WTC11 (cell line): ENCODE measurements at regions not wholly inside any gene's neighbourhood (a gene's known extent, or its start where the extent isn't known, plus 50 kb on each side); places are given as distances from the start of the nearest gene placed in this dataset.

Experiments
- ATAC-seq: fragments of 200-7000 bp; cut with Tn5 transposase; 2 replicates; pipeline ENCODE4 v1.10.0; 2021; ENCODE audit warnings: mild to moderate bottlenecking, moderate library complexity
- CTCF ChIA-PET: fragments of 300-600 bp; sonication (Branson Sonifier 250); formaldehyde crosslinking; loops from one replicate; lab custom pipeline; 2021; ENCODE audit warnings: antibody characterized with exemption; lab: Charles Lee
- POLR2A ChIA-PET: fragments of 350-600 bp; sonication (Branson Sonifier 250); formaldehyde crosslinking; loops from one replicate; lab custom pipeline; 2021; ENCODE audit warnings: antibody characterized with exemption; lab: Charles Lee
- DNase-seq: peaks from one replicate; pipeline ENCODE4 v3.0.0; 2021; ENCODE audit warnings: low spot score
- H3K27ac Mint-ChIP-seq: 2 replicates; pipeline ENCODE4 v1.8.0; 2021; ENCODE audit warnings: mixed read lengths
- H3K27me3 Mint-ChIP-seq: 2 replicates; pipeline ENCODE4 v1.8.0; 2021; ENCODE audit warnings: low read depth, mild to moderate bottlenecking, moderate library complexity, mixed read lengths
- H3K36me3 Mint-ChIP-seq: 2 replicates; pipeline ENCODE4 v1.8.0; 2021; ENCODE audit warnings: mixed read lengths
- H3K4me1 Mint-ChIP-seq: 2 replicates; pipeline ENCODE4 v1.8.0; 2022; ENCODE audit warnings: mixed read lengths
- H3K4me3 Mint-ChIP-seq: 2 replicates; pipeline ENCODE4 v1.8.0; 2021; ENCODE audit warnings: mild to moderate bottlenecking, moderate library complexity, mixed read lengths
- H3K9me3 Mint-ChIP-seq: 2 replicates; pipeline ENCODE4 v1.8.0; 2021; ENCODE audit warnings: mixed read lengths
- AR ChIP-seq: fragments of 250-450 bp; sonication (Bioruptor Pico); IDR thresholded peaks from 2 replicates; pipeline ENCODE4 v1.9.0; 2021; ENCODE audit warnings: mild to moderate bottlenecking
- ATF3 ChIP-seq: sonication (generic); formaldehyde crosslinking; conservative IDR thresholded peaks from 2 replicates; pipeline ENCODE4 v1.8.1; 2022; ENCODE audit warnings: mild to moderate bottlenecking, missing genetic modification reagents
- CREM ChIP-seq: sonication (generic); formaldehyde crosslinking; IDR thresholded peaks from 2 replicates; pipeline ENCODE4 v1.8.1; 2022; ENCODE audit warnings: mild to moderate bottlenecking, missing genetic modification reagents, moderate library complexity
- E2F5 ChIP-seq: sonication (generic); formaldehyde crosslinking; IDR thresholded peaks from 2 replicates; pipeline ENCODE4 v1.8.1; 2022; ENCODE audit warnings: mild to moderate bottlenecking, moderate library complexity, missing genetic modification reagents
- FOXJ3 ChIP-seq: sonication (generic); formaldehyde crosslinking; IDR thresholded peaks from 2 replicates; pipeline ENCODE4 v1.9.0; 2021; ENCODE audit warnings: missing genetic modification reagents, mild to moderate bottlenecking, borderline replicate concordance
- FOXK1 ChIP-seq: sonication (generic); formaldehyde crosslinking; IDR thresholded peaks from 2 replicates; pipeline ENCODE4 v1.8.0; 2022; ENCODE audit warnings: mild to moderate bottlenecking, moderate library complexity, missing genetic modification reagents
- GRHL2 ChIP-seq: fragments of 250-450 bp; sonication (Bioruptor Pico); IDR thresholded peaks from 2 replicates; pipeline ENCODE4 v1.8.0; 2022; ENCODE audit warnings: mild to moderate bottlenecking, moderate library complexity; ENCODE audit not compliant: insufficient replicate concordance, severe bottlenecking
- MAX ChIP-seq: sonication (generic); formaldehyde crosslinking; IDR thresholded peaks from 2 replicates; pipeline ENCODE4 v1.8.0; 2022; ENCODE audit warnings: mild to moderate bottlenecking, missing genetic modification reagents
- MXD4 ChIP-seq: fragments of 250-450 bp; sonication (Bioruptor Pico); IDR thresholded peaks from 2 replicates; pipeline ENCODE4 v1.8.0; 2021; ENCODE audit warnings: mild to moderate bottlenecking, moderate library complexity, borderline replicate concordance
- NFATC4 ChIP-seq: fragments of 250-450 bp; sonication (Bioruptor Pico); IDR thresholded peaks from 2 replicates; pipeline ENCODE4 v1.9.0; 2021; ENCODE audit warnings: mild to moderate bottlenecking
- NR1H2 ChIP-seq: sonication (generic); formaldehyde crosslinking; IDR thresholded peaks from 2 replicates; pipeline ENCODE4 v1.9.0; 2021; ENCODE audit warnings: mild to moderate bottlenecking, moderate library complexity, missing genetic modification reagents
- STAT6 ChIP-seq: sonication (generic); formaldehyde crosslinking; conservative IDR thresholded peaks from 2 replicates; pipeline ENCODE4 v1.8.1; 2023; ENCODE audit warnings: mild to moderate bottlenecking, low read depth, missing genetic modification reagents, moderate library complexity
- TCF7 ChIP-seq: sonication (generic); formaldehyde crosslinking; IDR thresholded peaks from 2 replicates; pipeline ENCODE4 v1.8.0; 2022; ENCODE audit warnings: mild to moderate bottlenecking, low read depth, missing genetic modification reagents, moderate library complexity
- ZBTB21 ChIP-seq: sonication (generic); formaldehyde crosslinking; IDR thresholded peaks from 2 replicates; pipeline ENCODE4 v1.8.1; 2023; ENCODE audit warnings: mild to moderate bottlenecking, missing genetic modification reagents, borderline replicate concordance
- ZBTB43 ChIP-seq: sonication (generic); formaldehyde crosslinking; IDR thresholded peaks from 2 replicates; pipeline ENCODE4 v1.8.1; 2023; ENCODE audit warnings: mild to moderate bottlenecking, missing genetic modification reagents
- ZNF671 ChIP-seq: fragments of 250-450 bp; sonication (Bioruptor Pico); IDR thresholded peaks from 2 replicates; pipeline ENCODE4 v1.8.0; 2021; ENCODE audit warnings: mild to moderate bottlenecking

- TF ChIP-seq AR (CRISPR knock-in tag) (no peak), GRHL2 (CRISPR knock-in tag) (no peak), FOXK1 (CRISPR knock-in tag) (no peak), E2F5 (CRISPR knock-in tag) (no peak), STAT6 (CRISPR knock-in tag) (no peak), TCF7 (no peak), MXD4 (CRISPR knock-in tag) (no peak), ZBTB21 (CRISPR knock-in tag) (no peak), CREM (CRISPR knock-in tag) (no peak), ZBTB43 (CRISPR knock-in tag) (no peak), FOXJ3 (CRISPR knock-in tag) (no peak)
Measured at GRCh38 chr2:228312172-228312571, 130.7 kb upstream of the SPHKAP start (continued).

- H3K27me3 Mint-ChIP-seq, result no peaks in the 10 kb centered on the region
- H3K9me3 Mint-ChIP-seq, result peaks cover 19% of the 10 kb centered on the region
- no peak overlapping the region for H3K4me3 Mint-ChIP-seq
- TF ChIP-seq MAX (CRISPR knock-in tag) (no peak), STAT6 (CRISPR knock-in tag) (no peak), NR1H2 (CRISPR knock-in tag) (no peak), NFATC4 (CRISPR knock-in tag) (no peak), ZNF671 (CRISPR knock-in tag) (no peak), ATF3 (CRISPR knock-in tag) (no peak), ZBTB43 (CRISPR knock-in tag) (no peak)
- POLR2A ChIA-PET, result no interaction called here
- CTCF ChIA-PET, result no interaction called here
- H3K36me3 Mint-ChIP-seq, result peaks cover 10% of the 10 kb centered on the region
- no peak overlapping the region for H3K27ac Mint-ChIP-seq
- H3K4me1 Mint-ChIP-seq, result peaks cover 21% of the 10 kb centered on the region
- ATAC-seq (no peak), DNase-seq (no peak)
Measured at GRCh38 chr2:228303960-228304359, 122.5 kb upstream of the SPHKAP start.
